Mesendoderm (in vitro differentiated cells): ENCODE measurements at regions not wholly inside any gene's neighbourhood (a gene's known extent, or its start where the extent isn't known, plus 50 kb on each side); places are given as distances from the start of the nearest gene placed in this dataset.

ENCODE experiments used
- DNase-seq: peaks from one replicate; pipeline ENCODE4 v3.0.0; 2013
- H2AK5ac ChIP-seq: 2 replicates; pipeline ENCODE4 v1.6.1; 2013; ENCODE audit warnings: low read length, inconsistent platforms
- H2BK120ac ChIP-seq: 2 replicates; pipeline ENCODE4 v1.6.1; 2013; ENCODE audit warnings: low read depth, mild to moderate bottlenecking, low read length, moderate library complexity, mixed read lengths
- H2BK15ac ChIP-seq: replicated peaks from 2 replicates; pipeline ENCODE4 v1.6.1; 2013; ENCODE audit warnings: low read depth, mild to moderate bottlenecking, moderate library complexity
- H2BK5ac ChIP-seq: 2 replicates; pipeline ENCODE4 v1.6.1; 2013; ENCODE audit warnings: low read length, inconsistent platforms
- H3K18ac ChIP-seq: 2 replicates; pipeline ENCODE4 v1.6.1; 2013; ENCODE audit warnings: mild to moderate bottlenecking, low read length, mixed read lengths
- H3K23ac ChIP-seq: one replicate; pipeline ENCODE4 v1.6.1; 2013; ENCODE audit warnings: low read length
- H3K27ac ChIP-seq: 2 replicates; pipeline ENCODE4 v1.5.1; 2013; ENCODE audit warnings: low read depth, mild to moderate bottlenecking, inconsistent platforms, low read length, moderate library complexity
- H3K27me3 ChIP-seq: 2 replicates; pipeline ENCODE4 v1.6.1; 2013; ENCODE audit warnings: low read length, control low read depth, mild to moderate bottlenecking, inconsistent platforms; ENCODE audit not compliant: insufficient read depth, poor library complexity
- H3K36me3 ChIP-seq: 2 replicates; pipeline ENCODE4 v1.6.1; 2013; ENCODE audit warnings: low read length, inconsistent platforms; ENCODE audit not compliant: control insufficient read depth, insufficient read depth
- H3K4ac ChIP-seq: one replicate; pipeline ENCODE4 v1.6.1; 2013; ENCODE audit warnings: low read depth, mild to moderate bottlenecking, low read length, moderate library complexity
- H3K4me1 ChIP-seq: 2 replicates; pipeline ENCODE4 v1.6.1; 2013; ENCODE audit warnings: low read depth, low read length, inconsistent platforms; ENCODE audit not compliant: control insufficient read depth
- H3K4me2 ChIP-seq: 2 replicates; pipeline ENCODE4 v1.6.1; 2013; ENCODE audit warnings: low read length
- H3K4me3 ChIP-seq: 2 replicates; pipeline ENCODE4 v1.5.1; 2013; ENCODE audit warnings: mild to moderate bottlenecking, low read length
- H3K56ac ChIP-seq: one replicate; pipeline ENCODE4 v1.6.1; 2013; ENCODE audit warnings: low read length
- H3K79me1 ChIP-seq: 2 replicates; pipeline ENCODE4 v1.6.1; 2013; ENCODE audit warnings: low read length, inconsistent platforms
- H3K79me2 ChIP-seq: 2 replicates; pipeline ENCODE4 v1.6.1; 2013; ENCODE audit warnings: mild to moderate bottlenecking, low read length; ENCODE audit not compliant: control insufficient read depth, insufficient read depth
- H3K9ac ChIP-seq: 2 replicates; pipeline ENCODE4 v1.6.1; 2013; ENCODE audit warnings: low read length, inconsistent platforms
- H4K5ac ChIP-seq: one replicate; pipeline ENCODE4 v1.6.1; 2013; ENCODE audit warnings: low read length
- H4K8ac ChIP-seq: one replicate; pipeline ENCODE4 v1.6.1; 2013; ENCODE audit warnings: low read depth, mild to moderate bottlenecking, control low read depth, low read length, moderate library complexity
- WGBS: extraction: QIAGEN DNeasy Blood & Tissue Kit; methylation state at CpG from one replicate; pipeline ENCODE4 v1.1.7; 2013; ENCODE audit warnings: low lambda C conversion rate, missing lambda C conversion rate; ENCODE audit not compliant: insufficient coverage; ENCODE audit errors: extremely low coverage; 5-methylcytosine and 5-hydroxymethylcytosine counted together

DNA sequence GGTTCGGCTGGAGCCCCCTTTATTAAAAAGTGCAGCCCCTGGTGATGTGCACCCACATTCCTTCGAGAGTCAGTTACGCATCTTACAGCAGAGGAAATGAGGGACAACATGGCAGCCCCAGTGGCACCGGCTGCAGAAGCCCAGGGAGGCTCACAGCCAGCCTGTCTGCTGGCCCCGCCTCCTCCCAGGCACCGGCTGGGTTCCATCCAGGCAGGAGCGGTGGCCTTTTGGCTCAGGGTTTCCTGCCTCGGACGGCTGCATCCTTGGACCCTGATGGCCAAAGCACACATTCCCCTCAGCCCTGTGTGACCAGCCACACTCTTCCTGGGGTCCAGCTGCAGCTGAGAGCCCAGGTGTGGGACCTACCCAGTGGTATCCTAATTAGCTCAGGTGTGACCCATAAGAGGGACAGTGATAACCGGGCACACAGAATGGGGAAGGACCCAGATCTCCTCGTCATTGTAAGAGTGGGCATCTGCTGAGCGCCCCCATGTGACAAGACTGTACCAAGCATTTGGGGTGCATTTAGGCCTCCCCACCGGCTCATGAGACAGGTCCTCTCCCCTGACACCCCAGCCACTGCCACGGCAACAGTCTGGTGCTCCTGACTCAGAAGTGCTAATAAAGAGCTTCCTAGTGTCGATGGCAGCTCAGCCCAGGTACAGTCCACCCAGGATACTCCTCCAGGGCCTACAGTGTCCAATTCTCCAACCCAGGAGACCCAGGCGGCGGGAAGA lies 63.3 kb upstream of the CHST15 start:
- Histone ChIP-seq H3K4me2 (no peak overlapping the region), H3K4me1 (peaks cover 3% of the 10 kb centered on the region), H3K27me3 (no peaks in the 10 kb centered on the region), H3K36me3 (no peaks in the 10 kb centered on the region), H3K79me2 (no peaks in the 10 kb centered on the region), H3K4ac (no peak overlapping the region), H3K56ac (no peak overlapping the region), H4K8ac (no peak overlapping the region), H3K23ac (no peak overlapping the region), H3K79me1 (no peaks in the 10 kb centered on the region), H3K4me3 (no peak overlapping the region), H2BK15ac (no peak overlapping the region), H3K9ac (no peak overlapping the region), H3K27ac (no peak overlapping the region), H2AK5ac (no peak overlapping the region), H2BK120ac (no peak overlapping the region), H3K18ac (no peak overlapping the region), H2BK5ac (no peak overlapping the region), H4K5ac (no peak overlapping the region)
- WGBS: no CpG with 5 or more reads among the region's 17 CpGs
- no peak for DNase-seq

DNA sequence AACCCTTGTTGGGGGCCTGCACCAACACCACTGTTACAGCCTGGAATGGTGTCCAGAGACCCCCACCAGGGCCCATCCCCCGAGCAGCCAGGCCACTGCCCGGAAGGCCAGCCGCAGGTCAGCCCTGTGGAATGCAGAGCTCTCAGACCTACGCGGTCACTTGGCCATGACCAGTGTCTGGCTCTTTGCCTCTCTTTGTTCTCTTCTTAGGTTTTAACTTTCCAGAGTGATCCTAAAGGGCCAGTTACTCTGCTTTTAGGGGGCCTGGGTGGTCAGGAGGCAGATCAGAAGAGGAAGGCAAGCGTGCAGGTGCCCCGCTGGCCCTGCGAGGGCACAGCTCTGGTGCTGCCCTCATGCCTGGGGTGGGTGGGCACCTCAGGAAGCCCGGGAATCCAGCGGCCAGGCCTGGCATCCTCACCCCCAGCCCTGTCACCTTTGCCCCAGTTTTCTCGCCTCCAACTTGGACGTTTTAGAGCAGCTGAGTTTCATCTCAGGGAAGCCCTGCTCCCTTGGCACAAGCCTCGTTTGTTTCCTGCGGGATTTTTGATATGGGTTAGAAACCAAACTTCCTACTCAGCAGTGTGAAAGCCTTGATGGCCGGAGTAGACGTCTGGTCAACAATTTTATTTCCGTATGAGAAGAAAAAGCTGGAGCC lies 62.5 kb upstream of the CHST15 start:
- no peak overlapping the region for H2AK5ac ChIP-seq
- H2BK15ac ChIP-seq: no peak overlapping the region
- DNase-seq: no peak
- H3K27ac ChIP-seq: no peak overlapping the region
- no peaks in the 10 kb centered on the region for H3K79me1 ChIP-seq
- H4K8ac ChIP-seq: no peak overlapping the region
- no CpG with 5 or more reads among the region's 17 CpGs for WGBS
- H3K4ac ChIP-seq: no peak overlapping the region
- H2BK5ac ChIP-seq: no peak overlapping the region
- no peak overlapping the region for H4K5ac ChIP-seq
- H3K4me2 ChIP-seq: no peak overlapping the region
- H3K79me2 ChIP-seq: no peaks in the 10 kb centered on the region
- H3K9ac ChIP-seq: no peak overlapping the region
- no peak overlapping the region for H3K23ac ChIP-seq
- peak overlapping the region; percentile 27 for H3K56ac ChIP-seq
- H3K4me3 ChIP-seq: no peak overlapping the region
- H2BK120ac ChIP-seq: no peak overlapping the region
- no peaks in the 10 kb centered on the region for H3K27me3 ChIP-seq
- H3K36me3 ChIP-seq: no peaks in the 10 kb centered on the region
- peaks cover 3% of the 10 kb centered on the region for H3K4me1 ChIP-seq
- H3K18ac ChIP-seq: no peak overlapping the region

DNA sequence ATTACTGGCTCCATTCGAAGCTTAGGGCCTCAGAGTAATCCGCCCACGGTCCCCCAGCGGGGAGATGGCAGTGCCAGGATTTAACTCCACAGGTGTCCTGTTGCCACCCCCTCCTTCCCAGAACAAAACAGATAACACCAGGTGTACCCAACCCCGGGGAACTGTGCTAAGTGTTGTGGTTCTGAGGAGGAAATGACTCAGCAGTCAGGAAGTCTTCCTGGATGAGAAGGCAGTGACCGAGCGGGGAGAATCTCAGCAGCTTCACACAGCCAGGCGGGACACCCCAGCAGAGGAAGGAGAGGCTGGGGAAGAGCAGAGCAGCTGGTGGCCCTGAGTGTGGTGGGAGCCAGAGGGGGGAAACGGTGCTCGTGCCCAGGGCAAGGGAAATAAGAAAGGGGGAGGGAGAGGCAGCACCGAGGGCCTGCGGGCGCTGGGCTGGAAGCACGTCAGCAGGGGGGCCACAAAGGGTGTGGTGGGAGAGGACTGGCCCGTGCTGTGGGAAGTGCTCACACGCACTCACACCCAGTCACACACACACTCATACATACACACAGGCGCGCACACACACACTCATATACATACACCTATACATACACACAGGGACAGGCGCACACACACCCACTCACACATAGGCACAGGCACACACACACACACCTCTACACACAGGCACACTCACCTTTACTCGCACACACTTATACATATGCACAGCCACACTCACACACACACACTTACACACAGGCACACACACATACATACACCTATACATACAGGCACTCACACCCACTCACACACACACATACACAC lies 59.8 kb upstream of the CHST15 start:
- Histone ChIP-seq H3K56ac (peak overlapping the region; percentile 89), H3K4me2 (no peak overlapping the region), H3K36me3 (no peaks in the 10 kb centered on the region), H3K23ac (no peak overlapping the region), H3K79me1 (no peaks in the 10 kb centered on the region), H3K4me3 (no peak overlapping the region), H3K9ac (peak overlapping the region; percentile 33), H4K5ac (no peak overlapping the region), H3K18ac (peak overlapping the region; percentile 13), H2BK120ac (no peak overlapping the region), H3K27me3 (no peaks in the 10 kb centered on the region), H3K27ac (peak overlapping the region; percentile 53), H3K4me1 (peaks cover 3% of the 10 kb centered on the region), H4K8ac (no peak overlapping the region), H3K79me2 (no peaks in the 10 kb centered on the region), H2AK5ac (peak overlapping the region; percentile 97), H2BK15ac (no peak overlapping the region), H2BK5ac (peak overlapping the region; percentile 96), H3K4ac (peak overlapping the region; percentile 21)
- WGBS: no CpG with 5 or more reads among the region's 20 CpGs
- DNase-seq: peak; percentile 93

DNA sequence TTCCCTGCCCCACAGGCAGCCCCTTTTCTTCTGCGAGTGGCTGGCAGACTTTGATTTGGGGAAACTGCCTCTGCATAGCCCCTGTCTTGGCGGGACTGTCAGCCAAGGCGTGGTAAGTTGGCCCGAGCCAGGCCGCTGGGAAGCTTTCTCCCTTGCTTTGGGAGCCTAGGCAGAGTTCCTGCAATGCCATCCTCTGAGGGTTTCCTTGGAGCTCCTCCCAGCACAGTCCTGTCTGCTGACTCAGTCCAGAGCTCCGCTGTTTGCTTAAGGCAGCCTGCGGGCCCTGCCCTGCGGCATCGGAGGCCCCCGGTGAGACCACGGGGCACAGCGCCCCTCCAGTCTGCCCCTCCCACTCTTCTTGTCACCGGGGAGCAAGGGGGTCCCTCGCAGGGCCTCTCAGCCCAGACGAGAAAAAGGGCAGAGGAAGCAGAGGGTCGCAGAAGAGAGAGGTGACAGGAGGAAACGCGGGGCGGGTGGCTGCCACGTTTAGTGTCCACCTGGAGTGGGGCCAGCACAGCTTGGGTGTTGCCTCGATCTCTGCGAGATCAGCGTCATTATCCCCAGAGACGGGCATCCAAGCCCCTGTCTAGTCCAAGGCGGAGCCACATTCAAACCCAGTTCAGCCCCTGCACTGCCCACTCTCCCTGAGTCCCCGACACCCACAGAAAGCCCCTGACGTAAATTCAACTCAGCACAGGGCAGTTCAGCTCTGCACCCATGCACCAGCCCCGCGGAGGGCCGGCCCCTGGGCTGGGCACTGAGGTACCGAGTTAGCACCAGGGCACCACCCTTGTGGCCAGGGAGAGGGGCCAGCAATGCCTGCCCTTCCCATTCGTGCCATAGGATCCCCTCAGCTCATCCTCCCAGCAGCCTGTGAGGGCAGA lies 59.0 kb upstream of the CHST15 start:
- Histone ChIP-seq H3K23ac (peak overlapping the region; percentile 51), H3K79me2 (no peaks in the 10 kb centered on the region), H3K79me1 (no peaks in the 10 kb centered on the region), H3K4me3 (no peak overlapping the region), H3K36me3 (no peaks in the 10 kb centered on the region), H2BK120ac (no peak overlapping the region), H4K5ac (no peak overlapping the region), H2BK15ac (no peak overlapping the region), H4K8ac (no peak overlapping the region), H3K56ac (peak overlapping the region; percentile 89), H3K18ac (peak overlapping the region; percentile 34), H3K27me3 (no peaks in the 10 kb centered on the region), H3K9ac (no peak overlapping the region), H3K4ac (no peak overlapping the region), H3K27ac (peak overlapping the region; percentile 22), H3K4me2 (no peak overlapping the region), H2AK5ac (peak overlapping the region; percentile 53), H3K4me1 (peaks cover 3% of the 10 kb centered on the region), H2BK5ac (peak overlapping the region; percentile 96)
- WGBS: no CpG with 5 or more reads among the region's 32 CpGs
- DNase-seq: peak; percentile 66

DNA sequence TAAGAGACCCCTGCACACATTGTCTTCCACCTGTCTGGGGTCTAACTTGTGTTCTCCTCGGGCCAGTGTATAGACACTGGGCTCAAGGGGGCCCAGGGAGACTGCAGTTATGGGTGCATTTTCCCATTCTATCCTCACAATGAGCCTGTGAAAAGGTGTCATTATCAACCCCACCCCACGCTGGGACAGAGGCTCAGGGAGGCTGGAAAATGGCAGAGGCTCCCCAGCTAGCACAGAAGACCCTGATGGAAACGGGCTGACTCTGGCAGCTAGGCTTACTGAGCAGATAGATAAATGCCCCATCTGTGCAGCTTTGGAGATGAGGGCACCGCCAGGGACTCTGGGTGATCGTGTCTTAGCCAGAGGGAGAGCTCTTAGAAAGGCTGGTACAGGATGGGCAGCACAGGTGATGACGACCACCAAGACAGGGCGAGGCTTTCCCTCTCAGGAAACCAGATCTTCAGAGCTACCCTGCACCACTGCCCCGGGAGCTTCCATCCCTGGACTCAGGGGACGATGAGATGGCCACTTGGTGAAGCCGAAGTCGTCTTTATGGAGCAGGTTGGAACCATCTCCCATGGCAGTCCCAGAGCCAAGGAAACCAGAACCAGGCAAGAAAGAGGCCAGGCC lies 58.2 kb upstream of the CHST15 start:
- Histone ChIP-seq H3K79me2 (no peaks in the 10 kb centered on the region), H3K9ac (no peak overlapping the region), H3K23ac (no peak overlapping the region), H2BK15ac (no peak overlapping the region), H2BK5ac (no peak overlapping the region), H3K27ac (no peak overlapping the region), H4K8ac (no peak overlapping the region), H2AK5ac (no peak overlapping the region), H3K79me1 (no peaks in the 10 kb centered on the region), H3K56ac (no peak overlapping the region), H3K18ac (peak overlapping the region; percentile 11), H3K4me1 (peaks cover 3% of the 10 kb centered on the region), H2BK120ac (no peak overlapping the region), H3K4me2 (no peak overlapping the region), H4K5ac (no peak overlapping the region), H3K27me3 (no peaks in the 10 kb centered on the region), H3K4me3 (no peak overlapping the region), H3K4ac (no peak overlapping the region), H3K36me3 (no peaks in the 10 kb centered on the region)
- no peak for DNase-seq
- no CpG with 5 or more reads among the region's 11 CpGs for WGBS
